Renal cortical epithelial cell (primary cell): ENCODE measurements at regions not wholly inside any gene's neighbourhood (a gene's known extent, or its start where the extent isn't known, plus 50 kb on each side); places are given as distances from the start of the nearest gene placed in this dataset.
"Not testable (repeated sequence)": the region's sequence is repeated elsewhere in the genome, so short reads cannot be mapped to it uniquely, and the experiment has no call there.

Experiments used
- DNase-seq: peaks from one replicate; pipeline ENCODE4 v3.0.0-alpha.2; 2011; ENCODE audit warnings: low read depth

DNA sequence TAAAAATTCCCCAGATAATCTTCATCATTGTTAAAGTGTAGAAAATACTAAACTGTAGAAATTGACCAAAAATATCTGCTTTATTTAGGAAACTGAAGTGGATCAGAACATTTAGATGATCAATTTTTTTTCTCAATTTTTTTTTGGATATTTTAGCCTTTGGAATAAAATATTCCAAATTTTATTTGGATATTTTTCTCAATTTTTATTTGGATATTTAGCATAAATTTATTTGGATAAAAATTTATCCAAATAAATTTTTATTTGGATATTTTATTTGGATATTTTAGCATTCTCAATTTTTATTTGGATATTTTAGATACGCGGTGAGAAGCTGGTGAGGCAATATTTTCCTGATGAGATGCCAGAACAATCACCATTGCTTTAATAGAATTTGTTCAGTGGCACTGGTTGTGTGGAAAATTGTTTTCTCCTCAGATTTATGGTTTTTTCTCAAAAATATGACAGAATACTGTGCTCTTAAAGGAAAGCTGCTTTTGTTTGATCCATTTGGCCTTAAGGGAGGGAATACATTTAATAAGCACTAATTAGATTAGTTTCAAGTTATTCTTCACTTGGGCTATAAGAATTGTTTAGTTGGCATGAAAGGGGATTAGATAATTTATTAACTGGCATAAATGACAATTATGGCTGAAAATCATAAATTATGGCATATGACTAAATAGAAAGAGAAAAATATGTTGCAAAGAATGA, 470.1 kb downstream of the MFSD1 start:
- no peak for DNase-seq

DNA sequence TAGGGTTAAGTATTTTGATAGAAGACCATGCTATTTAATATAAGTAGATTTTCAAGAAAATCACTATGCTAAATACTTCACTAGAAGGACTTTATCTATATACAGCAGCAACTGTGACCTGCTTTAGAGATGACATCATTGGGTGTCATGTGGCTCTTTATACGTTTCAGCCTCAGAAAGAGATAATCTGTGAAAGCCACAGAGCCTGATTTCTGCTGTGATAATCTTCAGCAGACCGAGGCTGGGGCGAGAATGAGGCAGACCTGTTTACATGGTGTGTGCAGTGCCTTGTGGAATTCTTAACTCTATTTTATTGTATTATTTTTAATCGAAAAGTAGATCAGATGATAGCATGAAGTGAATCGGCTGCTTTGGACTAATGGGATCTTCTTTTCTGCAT, 471.2 kb downstream of the MFSD1 start:
- DNase-seq = no peak

DNA sequence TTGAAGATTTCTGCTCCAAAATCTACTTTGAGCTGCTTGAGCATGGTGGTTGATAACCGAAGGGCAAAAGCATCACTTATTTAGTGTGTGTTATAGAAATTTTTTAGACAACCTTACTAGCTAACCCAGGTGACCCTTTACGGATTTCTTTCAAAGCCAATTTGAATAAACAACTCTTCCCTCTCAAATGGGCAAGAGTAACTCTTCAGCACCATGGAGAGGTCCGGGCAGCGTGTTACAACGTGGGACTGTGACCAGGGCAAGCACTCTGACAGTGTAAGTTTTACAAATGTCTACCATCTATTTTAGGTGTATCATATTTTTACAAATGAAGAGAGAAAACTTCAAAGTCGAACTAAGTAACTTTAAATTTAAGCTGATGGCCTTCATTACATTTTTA, 471.8 kb downstream of the MFSD1 start:
- DNase-seq = peak; percentile 41

- no peak for DNase-seq
Observed at GRCh38 chr3:159275741-159276140, 473.9 kb downstream of the MFSD1 start.

DNA sequence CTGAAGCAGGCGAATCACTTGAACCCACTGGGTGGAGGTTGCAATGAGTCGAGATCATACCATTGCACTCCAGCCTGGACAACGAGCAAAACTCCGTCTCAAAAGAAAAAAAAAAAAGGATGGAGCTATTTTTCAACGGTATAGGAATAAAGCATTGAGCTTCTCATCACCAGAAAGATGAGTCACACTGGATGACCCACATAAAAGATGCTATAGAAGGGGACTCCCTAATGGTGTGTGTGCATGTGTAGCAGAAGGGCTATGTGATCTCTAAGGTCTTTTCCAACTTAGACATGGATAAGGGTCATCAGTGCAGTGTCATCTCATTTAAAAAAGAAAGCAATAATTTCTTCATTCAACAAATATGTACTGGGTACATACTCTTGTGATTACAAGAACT, 476.0 kb downstream of the MFSD1 start:
- DNase-seq = no peak

DNA sequence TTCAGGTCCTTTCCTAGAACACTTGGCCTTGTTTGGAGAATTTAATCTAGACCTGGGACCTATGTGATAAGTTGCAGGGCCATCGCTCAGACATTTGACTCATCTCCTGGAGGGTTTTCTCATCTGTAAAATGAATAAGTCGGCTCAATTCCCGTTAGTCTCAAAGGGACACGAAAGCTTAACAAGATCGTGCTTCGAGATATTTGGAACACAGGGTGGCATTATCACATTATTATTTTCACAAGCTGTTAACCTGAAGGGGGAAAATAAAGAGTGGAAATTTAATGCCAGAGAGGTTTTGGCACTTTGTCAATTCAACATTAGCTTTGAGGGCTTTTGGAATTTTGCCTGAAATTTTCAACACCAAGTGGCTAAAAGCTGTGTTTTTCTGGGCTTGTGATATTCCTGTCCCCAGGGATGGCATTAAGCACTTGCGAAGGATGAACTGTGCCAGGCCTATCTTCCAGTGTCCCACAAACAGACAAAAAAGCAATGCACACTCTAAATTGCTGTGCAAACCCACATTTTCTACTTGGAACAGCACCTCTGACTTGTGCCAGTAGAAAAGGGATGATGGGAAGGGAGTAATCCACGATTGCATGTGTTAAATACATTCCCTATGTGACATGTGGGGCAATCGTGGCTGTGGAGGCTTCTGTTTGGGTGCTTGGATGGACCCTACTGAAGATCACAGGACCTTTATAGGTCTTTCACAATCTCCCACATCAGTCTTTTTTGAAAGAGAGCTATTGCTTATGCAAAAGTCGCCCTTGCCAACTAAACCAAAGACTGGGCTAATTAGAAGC, 478.7 kb downstream of the MFSD1 start:
- DNase-seq = no peak

GRCh38 chr3:159293493-159293892, 491.6 kb downstream of the MFSD1 start:
- no peak for DNase-seq

GRCh38 chr3:159301961-159302360, 500.1 kb downstream of the MFSD1 start:
- DNase-seq = no peak

DNA sequence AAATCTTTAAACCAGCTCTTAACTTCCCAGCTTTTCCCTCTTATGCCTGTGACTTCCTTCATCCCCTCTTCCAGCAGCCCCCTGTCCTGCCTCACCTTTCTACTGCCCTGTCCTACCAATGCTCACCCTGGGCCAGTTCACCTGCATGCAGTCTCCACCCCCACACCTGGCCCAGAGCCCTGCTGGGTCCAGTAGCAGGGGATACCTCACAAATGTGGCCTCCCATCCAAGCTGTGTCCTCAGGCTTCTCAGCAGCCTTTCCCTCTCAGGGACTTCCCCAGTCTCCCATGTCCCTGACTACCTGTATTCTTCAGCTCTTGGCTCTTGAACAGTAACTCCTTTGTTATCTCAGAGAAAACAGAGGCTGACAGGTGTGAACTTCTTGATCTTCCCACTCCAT, 503.2 kb downstream of the MFSD1 start:
- DNase-seq = no peak

- DNase-seq = not testable (repeated sequence)
Observed at GRCh38 chr3:159316706-159317105, 514.9 kb downstream of the MFSD1 start.

- no peak for DNase-seq
Observed at GRCh38 chr3:159319156-159319555, 517.3 kb downstream of the MFSD1 start.

DNA sequence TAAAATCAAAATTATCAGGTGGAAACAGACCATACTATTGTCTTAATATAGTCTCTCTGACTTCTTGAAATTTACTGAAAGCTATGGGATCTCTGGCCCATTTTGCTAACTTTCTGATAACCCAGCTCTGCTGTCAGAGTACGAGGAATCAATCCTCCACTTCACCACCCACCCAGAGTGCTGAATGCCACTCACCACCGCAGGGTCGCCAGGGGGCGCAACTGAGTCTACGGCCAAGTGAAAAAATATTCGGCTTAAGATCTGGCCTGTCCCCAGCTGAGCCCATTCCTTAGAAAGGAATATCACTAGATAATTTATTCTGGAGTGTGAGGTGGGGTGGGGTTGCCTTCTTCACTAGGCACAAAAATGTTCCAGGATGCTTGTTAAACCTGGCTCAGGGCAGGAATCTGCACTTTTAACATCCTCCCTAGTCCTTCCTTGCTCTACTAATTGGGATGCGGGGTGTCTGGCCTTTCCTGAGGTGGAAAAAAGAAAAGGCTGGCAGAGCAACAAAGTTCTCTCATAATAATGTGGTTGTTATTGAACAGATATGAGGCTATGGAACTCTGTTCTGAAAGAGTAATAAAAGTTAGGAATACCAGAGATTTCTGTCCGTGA, 520.6 kb downstream of the MFSD1 start:
- DNase-seq = peak; percentile 1

DNA sequence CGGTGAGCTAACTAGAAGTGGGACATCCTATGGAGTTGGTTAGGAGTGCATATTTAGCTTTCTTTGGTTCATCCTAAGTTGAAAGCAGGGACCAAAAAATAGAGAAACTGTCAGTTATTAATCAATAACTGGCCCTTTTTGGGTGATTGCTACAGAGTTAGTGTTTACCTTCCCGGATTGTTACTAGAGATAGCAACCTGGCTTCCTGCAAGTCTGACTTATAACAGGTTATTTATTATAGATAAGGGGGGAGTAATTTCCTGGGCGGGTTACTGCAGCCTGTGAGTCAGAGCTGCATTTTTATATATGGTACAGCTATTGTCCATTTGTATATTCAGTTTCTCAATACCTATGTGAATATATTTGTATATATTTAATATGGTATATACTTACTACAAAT, 522.0 kb downstream of the MFSD1 start:
- no peak for DNase-seq

DNA sequence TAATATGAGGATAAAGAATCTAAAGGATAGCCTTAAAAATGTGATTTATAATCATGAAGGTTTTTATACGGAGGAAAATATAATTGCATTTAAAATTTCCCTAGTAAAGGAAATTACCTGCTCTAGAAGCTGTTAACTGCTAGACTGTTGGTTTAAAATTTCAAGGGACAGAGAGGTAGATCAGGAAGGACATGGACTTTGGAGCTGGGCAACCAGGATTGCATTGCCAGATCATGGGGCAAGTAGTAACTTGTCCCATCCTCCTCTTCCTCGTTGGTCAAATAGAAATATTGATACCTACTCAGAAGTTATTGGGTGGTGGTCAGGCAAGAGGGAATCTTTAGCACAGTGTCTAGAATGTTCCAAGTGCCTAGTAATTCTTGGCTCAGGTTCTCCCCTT, 525.1 kb downstream of the MFSD1 start:
- DNase-seq = no peak

DNA sequence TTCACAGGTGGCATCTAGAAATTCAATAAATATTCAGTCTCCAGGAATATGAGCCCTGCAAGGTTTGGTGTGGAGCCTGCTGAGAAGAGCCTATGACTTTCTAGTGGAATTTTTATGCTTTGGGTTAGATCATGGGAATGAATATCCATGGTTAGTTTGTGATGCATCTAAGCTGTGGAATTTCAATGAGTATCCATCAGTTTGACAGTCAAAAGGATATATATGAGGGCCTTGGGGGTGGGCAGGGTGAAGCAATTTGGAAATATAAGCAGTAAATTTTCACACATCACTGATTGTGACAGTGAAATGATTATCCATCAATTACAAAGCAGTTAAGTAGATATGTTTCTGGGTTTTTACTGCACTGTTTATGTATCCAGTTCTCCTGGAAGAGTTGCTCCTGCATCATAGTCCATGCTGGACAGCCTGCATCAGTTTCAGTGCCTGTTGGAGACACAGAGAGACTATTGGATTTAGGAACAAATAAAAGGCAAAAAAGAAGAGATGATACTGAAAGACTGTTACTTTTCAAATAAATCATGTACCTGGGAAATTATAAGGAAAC, 530.8 kb downstream of the MFSD1 start:
- DNase-seq = no peak

- DNase-seq = no peak
Observed at GRCh38 chr3:159339131-159339530, 537.3 kb downstream of the MFSD1 start.

DNA sequence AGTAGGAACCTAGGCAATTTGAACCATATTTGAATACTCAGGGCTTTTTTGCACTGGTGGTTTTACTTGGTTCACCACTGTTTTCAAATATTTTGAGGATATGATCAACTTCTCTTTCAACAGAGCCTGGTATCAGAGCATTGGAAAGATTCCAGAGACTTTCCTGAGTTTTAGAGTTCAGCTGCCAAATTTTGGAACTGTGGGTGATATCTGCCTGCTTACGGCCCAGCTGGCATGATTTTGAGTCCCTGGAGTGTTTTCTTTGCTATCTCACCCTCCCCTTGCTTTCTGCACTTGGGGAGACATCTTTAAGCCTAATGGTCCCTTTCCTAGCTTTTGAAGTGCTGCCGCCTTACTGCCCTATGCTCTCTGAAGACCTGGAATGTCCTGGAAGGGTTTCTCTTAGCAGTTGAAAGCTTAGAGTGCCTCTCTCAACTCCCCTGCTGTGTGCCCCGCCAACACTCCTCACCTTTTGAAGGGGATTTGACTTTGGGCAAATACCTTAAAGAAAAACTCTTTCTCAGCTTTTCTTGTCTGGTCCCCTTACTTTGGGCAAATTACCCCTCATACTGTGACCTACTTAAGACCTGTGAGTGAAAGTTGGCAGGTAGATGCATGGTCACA, 539.1 kb downstream of the MFSD1 start:
- no peak for DNase-seq

GRCh38 chr3:159346271-159346903, 544.5 kb downstream of the MFSD1 start:
- DNase-seq = no peak

GRCh38 chr3:159348431-159348830, 546.6 kb downstream of the MFSD1 start:
- no peak for DNase-seq

GRCh38 chr3:159356606-159357005, 554.8 kb downstream of the MFSD1 start:
- DNase-seq = no peak

- no peak for DNase-seq
Observed at GRCh38 chr3:159364511-159364910, 562.7 kb downstream of the MFSD1 start.

DNA sequence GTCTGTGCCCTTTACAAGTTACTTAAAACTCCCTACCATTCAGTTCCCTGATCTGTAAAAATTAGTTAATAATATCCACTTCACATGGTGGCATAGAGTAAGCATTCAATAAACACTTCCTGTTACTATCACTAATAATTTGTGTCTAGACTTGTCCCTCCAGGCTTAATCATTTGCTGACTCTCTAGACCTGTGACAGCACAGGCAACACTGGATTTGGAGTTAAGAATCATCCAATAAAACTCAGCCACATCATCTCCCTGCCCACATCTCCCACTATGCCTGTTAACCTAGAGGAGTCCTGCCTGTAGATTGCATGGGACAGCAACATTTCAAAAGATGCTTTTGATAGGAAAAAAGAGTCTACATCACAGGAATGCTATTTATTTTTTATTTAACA, 564.6 kb downstream of the MFSD1 start:
- DNase-seq = no peak
